IMR-90 (cell line): ENCODE measurements at regions not wholly inside any gene's neighbourhood (a gene's known extent, or its start where the extent isn't known, plus 50 kb on each side); places are given as distances from the start of the nearest gene placed in this dataset.

Experiments
- ATAC-seq: fragments of 200-7000 bp; cut with Tn5 transposase; 2 replicates; pipeline ENCODE4 v1.9.1; 2020; ENCODE audit warnings: low read depth, mild to moderate bottlenecking, moderate library complexity
- BruUV-seq: library from RNA; stranded (reverse); fragments of 400-500 nt; replicated peaks from 2 replicates; lab custom pipeline; 2021; lab: Mats Ljungman, UMichigan
- CTCF ChIA-PET: fragments of 300-600 bp; formaldehyde crosslinking; extraction: SDS; loops from one replicate; lab custom pipeline; 2021; ENCODE audit warnings: antibody characterized with exemption; lab: Yijun Ruan, JAX
- POLR2A ChIA-PET: fragments of 300-600 bp; sonication (Branson Sonifier 250); formaldehyde crosslinking; loops from one replicate; lab custom pipeline; 2022; ENCODE audit warnings: antibody characterized with exemption; ENCODE audit not compliant: unreplicated experiment; lab: Charles Lee
- DNase-seq: peaks from one replicate; pipeline ENCODE4 v3.0.0; 2013
- H2AFZ ChIP-seq: replicated peaks from 2 replicates; pipeline ENCODE3; 2013; ENCODE audit warnings: low read length, mild to moderate bottlenecking; ENCODE audit not compliant: poor library complexity
- H2AK5ac ChIP-seq: 2 replicates; pipeline ENCODE4 v1.6.1; 2013; ENCODE audit warnings: low read depth, low read length, inconsistent platforms
- H2AK9ac ChIP-seq: replicated peaks from 2 replicates; pipeline ENCODE3; 2013; ENCODE audit warnings: mild to moderate bottlenecking, low read depth, low read length, moderate library complexity; ENCODE audit not compliant: poor library complexity
- H2BK120ac ChIP-seq: 2 replicates; pipeline ENCODE4 v1.6.1; 2013; ENCODE audit warnings: low read depth, low read length, inconsistent platforms
- H2BK15ac ChIP-seq: 3 replicates; pipeline ENCODE4 v1.6.1; 2013; ENCODE audit warnings: low read depth, low read length, inconsistent platforms
- H2BK20ac ChIP-seq: 2 replicates; pipeline ENCODE4 v1.6.1; 2013; ENCODE audit warnings: low read depth, mild to moderate bottlenecking, inconsistent platforms, low read length, moderate library complexity
- H2BK5ac ChIP-seq: 2 replicates; pipeline ENCODE4 v1.6.1; 2013; ENCODE audit warnings: mild to moderate bottlenecking, low read depth, low read length, inconsistent platforms; ENCODE audit not compliant: poor library complexity, severe bottlenecking
- H3K14ac ChIP-seq: replicated peaks from 2 replicates; pipeline ENCODE4 v1.6.1; 2013; ENCODE audit warnings: low read depth, low read length, inconsistent platforms
- H3K18ac ChIP-seq: 2 replicates; pipeline ENCODE4 v1.6.1; 2013; ENCODE audit warnings: low read depth, low read length, control low read depth
- H3K23ac ChIP-seq: 2 replicates; pipeline ENCODE4 v1.6.1; 2013; ENCODE audit warnings: low read depth, low read length, inconsistent platforms
- H3K27ac ChIP-seq: 2 replicates; pipeline ENCODE4 v1.5.1; 2013; ENCODE audit warnings: mild to moderate bottlenecking, control low read depth, low read length; ENCODE audit not compliant: insufficient read depth
- H3K27me3 ChIP-seq: 2 replicates; pipeline ENCODE4 v1.6.1; 2013; ENCODE audit warnings: low read length; ENCODE audit not compliant: control insufficient read depth, insufficient read depth
- H3K36me3 ChIP-seq: 2 replicates; pipeline ENCODE4 v1.6.1; 2013; ENCODE audit warnings: low read length, mixed read lengths; ENCODE audit not compliant: control insufficient read depth, insufficient read depth
- H3K4ac ChIP-seq: 2 replicates; pipeline ENCODE4 v1.6.1; 2013; ENCODE audit warnings: low read depth, low read length, inconsistent platforms
- H3K4me1 ChIP-seq: 2 replicates; pipeline ENCODE4 v1.6.1; 2013; ENCODE audit warnings: low read length, mixed read lengths; ENCODE audit not compliant: control insufficient read depth, insufficient read depth
- H3K4me2 ChIP-seq: 2 replicates; pipeline ENCODE4 v1.6.1; 2013; ENCODE audit warnings: low read depth, mild to moderate bottlenecking, control low read depth, low read length, moderate library complexity
- H3K4me3 ChIP-seq: 2 replicates; pipeline ENCODE4 v1.5.1; 2013; ENCODE audit warnings: low read depth, mild to moderate bottlenecking, control low read depth, low read length, moderate library complexity; ENCODE audit not compliant: insufficient read depth
- H3K56ac ChIP-seq: 2 replicates; pipeline ENCODE4 v1.6.1; 2013; ENCODE audit warnings: low read length, inconsistent platforms; ENCODE audit not compliant: insufficient read depth; ENCODE audit errors: extremely low read depth
- H3K79me1 ChIP-seq, 2 experiments: 2 replicates each; pipeline ENCODE4 v1.6.1; 2013; ENCODE audit warnings: low read length in 2 of 2, inconsistent platforms in 1 of 2, low read depth in 1 of 2
- H3K9ac ChIP-seq: 2 replicates; pipeline ENCODE4 v1.6.1; 2013; ENCODE audit warnings: low read depth, low read length, control low read depth
- H3K9me1 ChIP-seq: 2 replicates; pipeline ENCODE4 v1.6.1; 2013; ENCODE audit warnings: low read length, inconsistent platforms; ENCODE audit not compliant: insufficient read depth
- H3K9me3 ChIP-seq: 2 replicates; pipeline ENCODE4 v1.6.1; 2013; ENCODE audit warnings: low read length; ENCODE audit not compliant: control insufficient read depth, insufficient read depth
- H4K20me1 ChIP-seq: 2 replicates; pipeline ENCODE4 v1.6.1; 2013; ENCODE audit warnings: low read length, inconsistent platforms; ENCODE audit not compliant: insufficient read depth
- H4K5ac ChIP-seq: 2 replicates; pipeline ENCODE4 v1.6.1; 2013; ENCODE audit warnings: mild to moderate bottlenecking, low read depth, low read length, control low read depth
- H4K8ac ChIP-seq, 2 experiments: 2 replicates each; pipeline ENCODE4 v1.6.1; 2013; ENCODE audit warnings: low read depth in 2 of 2, low read length in 2 of 2, control low read depth in 1 of 2, inconsistent platforms in 1 of 2
- H4K91ac ChIP-seq: 2 replicates; pipeline ENCODE4 v1.6.1; 2013; ENCODE audit warnings: low read depth, low read length, inconsistent platforms; ENCODE audit not compliant: insufficient read depth
- BHLHE40 ChIP-seq: fragments of 150-350 bp; IDR thresholded peaks from 2 replicates; pipeline ENCODE4 v1.6.1; 2016; ENCODE audit warnings: mild to moderate bottlenecking, low read depth, low read length
- CEBPB ChIP-seq: IDR thresholded peaks from 2 replicates; pipeline ENCODE4 v1.6.1; 2012; ENCODE audit warnings: low read depth, low read length, improper control_type of control experiment
- CHD1 ChIP-seq: IDR thresholded peaks from 2 replicates; pipeline ENCODE4 v1.6.1; 2012; ENCODE audit warnings: low read depth, low read length, improper control_type of control experiment
- CTCF ChIP-seq: conservative IDR thresholded peaks from 2 replicates; pipeline ENCODE4 v1.5.1; 2012; ENCODE audit warnings: mild to moderate bottlenecking, low read depth, low read length, improper control_type of control experiment
- ELK1 ChIP-seq: fragments of 150-350 bp; IDR thresholded peaks from 2 replicates; pipeline ENCODE4 v1.6.1; 2016; ENCODE audit warnings: low read depth, mild to moderate bottlenecking, low read length, moderate library complexity, borderline replicate concordance
- FOS ChIP-seq: fragments of 150-350 bp; IDR thresholded peaks from 2 replicates; pipeline ENCODE4 v1.6.1; 2016; ENCODE audit warnings: low read depth, low read length
- MAFK ChIP-seq: IDR thresholded peaks from 2 replicates; pipeline ENCODE4 v1.6.1; 2012; ENCODE audit warnings: low read depth, low read length, improper control_type of control experiment
- MAZ ChIP-seq: IDR thresholded peaks from 2 replicates; pipeline ENCODE4 v1.6.1; 2012; ENCODE audit warnings: low read depth, mild to moderate bottlenecking, low read length, improper control_type of control experiment, moderate library complexity, borderline replicate concordance
- MXI1 ChIP-seq: IDR thresholded peaks from 2 replicates; pipeline ENCODE4 v1.6.1; 2012; ENCODE audit warnings: low read depth, mild to moderate bottlenecking, low read length, moderate library complexity, borderline replicate concordance
- NFE2L2 ChIP-seq: fragments of 150-350 bp; IDR thresholded peaks from 2 replicates; pipeline ENCODE4 v1.6.1; 2016; ENCODE audit warnings: low read depth, mild to moderate bottlenecking, low read length
- POLR2A ChIP-seq: IDR thresholded peaks from 2 replicates; pipeline ENCODE4 v1.6.1; 2012; ENCODE audit warnings: mild to moderate bottlenecking, low read depth, low read length
- RAD21 ChIP-seq: IDR thresholded peaks from 2 replicates; pipeline ENCODE4 v1.6.1; 2012; ENCODE audit warnings: low read length, improper control_type of control experiment
- RCOR1 ChIP-seq: IDR thresholded peaks from 2 replicates; pipeline ENCODE4 v1.6.1; 2012; ENCODE audit warnings: mild to moderate bottlenecking, low read length, improper control_type of control experiment; ENCODE audit not compliant: insufficient replicate concordance
- RFX5 ChIP-seq: IDR thresholded peaks from 2 replicates; pipeline ENCODE4 v1.8.0; 2012; ENCODE audit warnings: low read depth, mild to moderate bottlenecking, low read length, moderate library complexity
- SMC3 ChIP-seq: fragments of 150-350 bp; IDR thresholded peaks from 2 replicates; pipeline ENCODE4 v1.6.1; 2016; ENCODE audit warnings: low read depth, mild to moderate bottlenecking, antibody characterized with exemption, low read length, moderate library complexity
- WGBS, 2 experiments: methylation state at CpG; one replicate each; pipeline versions ENCODE4 v1.1.5 to v1.1.7; 2013; ENCODE audit warnings: missing lambda C conversion rate in 2 of 2; ENCODE audit not compliant: insufficient read length in 1 of 2; ENCODE audit errors: extremely low coverage in 2 of 2; 5-methylcytosine and 5-hydroxymethylcytosine counted together
- dilution Hi-C: fragments of 300-500 bp; cut with HindIII; formaldehyde crosslinking; loops from one replicate; pipeline ENCODE4 v1.14.3; 2018; ENCODE audit warnings: low sequenced_read_pairs; ENCODE audit not compliant: unreplicated experiment
- in situ Hi-C: fragments of 300-500 bp; cut with MboI; formaldehyde crosslinking; loops from 3 replicates; pipeline ENCODE4 v1.14.3; 2019; ENCODE audit warnings: low sequenced_read_pairs, inconsistent platforms, mixed read lengths
- intact Hi-C: fragments of 100-400 bp; cut with micrococcal nuclease; formaldehyde crosslinking; loops from 2 replicates; pipeline ENCODE4 v1.10.0; 2022
- TF ChIP-seq, protein P1 (sequence below): fragments of 150-350 bp; IDR thresholded peaks from 2 replicates; pipeline ENCODE4 v1.6.1; 2017; ENCODE audit warnings: mild to moderate bottlenecking, antibody characterized with exemption, low read length, low read depth

- Histone ChIP-seq H4K5ac (no peak overlapping the region), H3K4ac (no peak overlapping the region), H2BK15ac (no peak overlapping the region), H3K9me3 (no peaks in the 10 kb centered on the region), H4K91ac (no peak overlapping the region), H2BK120ac (no peak overlapping the region), H2AK9ac (no peak overlapping the region), H3K18ac (no peak overlapping the region), H3K23ac (no peak overlapping the region), H3K9me1 (0 out of 2 replicates have a peak, but pooled peaks cover 2% of the 10 kb centered on the region), H3K4me1 (no peaks in the 10 kb centered on the region), H3K9ac (no peak overlapping the region), H3K4me2 (no peak overlapping the region), H4K20me1 (no peaks in the 10 kb centered on the region), H2BK20ac (no peak overlapping the region), H3K27ac (no peak overlapping the region), H3K79me1 (no peaks in the 10 kb centered on the region), H3K4me3 (no peak overlapping the region), H3K56ac (no peak overlapping the region), H3K27me3 (no peaks in the 10 kb centered on the region), H2AK5ac (no peak overlapping the region), H2AFZ (no peak overlapping the region), H2BK5ac (no peak overlapping the region), H4K8ac (no peak overlapping the region), H3K14ac (no peak overlapping the region), H3K36me3 (no peaks in the 10 kb centered on the region)
- BruUV-seq: no TSS peak
- WGBS, 2 experiments: no CpG with 5 or more reads among the region's 7 CpGs
- CTCF ChIA-PET: no interaction called here
- POLR2A ChIA-PET: no interaction called here
- intact Hi-C loops (no loop called here), dilution Hi-C loops (no loop called here), in situ Hi-C loops (loop anchor here (25.0 kb wide), 1 partner anchor 957 kb away; a partner anchor contains a TSS)
- TF ChIP-seq BHLHE40: no peak
- TF ChIP-seq CEBPB: no peak
- TF ChIP-seq FOS: no peak
- no peak for TF ChIP-seq NFE2L2
- no peak for TF ChIP-seq MAFK
- no peak for TF ChIP-seq RFX5
- TF ChIP-seq CHD1: no peak
- TF ChIP-seq RCOR1: no peak
- no peak for TF ChIP-seq MAZ
- no peak for TF ChIP-seq RAD21
- no peak for TF ChIP-seq ELK1
- no peak for TF ChIP-seq CTCF
- TF ChIP-seq POLR2A: no peak
- TF ChIP-seq MXI1: no peak
- no peak for TF ChIP-seq SMC3
- TF ChIP-seq, protein P1, sequence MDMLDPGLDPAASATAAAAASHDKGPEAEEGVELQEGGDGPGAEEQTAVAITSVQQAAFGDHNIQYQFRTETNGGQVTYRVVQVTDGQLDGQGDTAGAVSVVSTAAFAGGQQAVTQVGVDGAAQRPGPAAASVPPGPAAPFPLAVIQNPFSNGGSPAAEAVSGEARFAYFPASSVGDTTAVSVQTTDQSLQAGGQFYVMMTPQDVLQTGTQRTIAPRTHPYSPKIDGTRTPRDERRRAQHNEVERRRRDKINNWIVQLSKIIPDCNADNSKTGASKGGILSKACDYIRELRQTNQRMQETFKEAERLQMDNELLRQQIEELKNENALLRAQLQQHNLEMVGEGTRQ: no peak
- ATAC-seq: no peak
- DNase-seq: no peak
Observed at GRCh38 chr6:26180346-26180745, 93.1 kb downstream of the HFE start.
